ENCODE measurements at regions not wholly inside any gene's neighbourhood (a gene's known extent, or its start where the extent isn't known, plus 50 kb on each side); places are given as distances from the start of the nearest gene placed in this dataset.

GRCh38 chr5:21159510-21160059 is 1171.6 kb upstream of the CDH18 start:
- no peak for DNase-seq

- no peak for DNase-seq
Observed at GRCh38 chr5:21154526-21154925, 1166.5 kb upstream of the CDH18 start.

GRCh38 chr5:21152611-21153010 is 1164.6 kb upstream of the CDH18 start:
- no peak for DNase-seq

GRCh38 chr5:21145376-21145775 is 1157.4 kb upstream of the CDH18 start:
- no peak for DNase-seq

DNA sequence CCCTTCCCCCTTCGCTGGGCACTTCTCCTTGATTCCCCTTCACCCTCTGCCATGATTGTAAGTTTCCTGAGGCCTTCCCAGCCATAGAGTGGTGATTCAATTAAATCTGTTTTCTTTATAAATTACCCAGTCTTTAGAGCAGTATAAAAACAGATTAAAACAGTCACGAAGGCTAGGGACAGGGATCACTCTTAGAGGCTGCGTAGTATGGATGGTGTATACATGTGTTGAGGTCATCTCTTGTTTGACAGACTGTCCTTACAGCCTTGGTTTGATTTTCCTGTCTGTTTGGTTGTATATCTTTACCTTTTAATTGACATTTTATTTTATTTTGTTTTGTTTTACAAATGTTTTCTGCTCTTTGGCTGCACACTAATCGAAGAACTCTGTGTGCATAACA is 1155.7 kb upstream of the CDH18 start:
- no peak for DNase-seq

- no peak for DNase-seq
Observed at GRCh38 chr5:21142791-21143190, 1154.8 kb upstream of the CDH18 start.

- no peak for DNase-seq
Observed at GRCh38 chr5:21140987-21141386, 1153.0 kb upstream of the CDH18 start.

GRCh38 chr5:21126236-21126635 is 1138.2 kb upstream of the CDH18 start:
- DNase-seq = no peak

GRCh38 chr5:21125238-21125983 is 1137.4 kb upstream of the CDH18 start:
- no peak for DNase-seq

DNA sequence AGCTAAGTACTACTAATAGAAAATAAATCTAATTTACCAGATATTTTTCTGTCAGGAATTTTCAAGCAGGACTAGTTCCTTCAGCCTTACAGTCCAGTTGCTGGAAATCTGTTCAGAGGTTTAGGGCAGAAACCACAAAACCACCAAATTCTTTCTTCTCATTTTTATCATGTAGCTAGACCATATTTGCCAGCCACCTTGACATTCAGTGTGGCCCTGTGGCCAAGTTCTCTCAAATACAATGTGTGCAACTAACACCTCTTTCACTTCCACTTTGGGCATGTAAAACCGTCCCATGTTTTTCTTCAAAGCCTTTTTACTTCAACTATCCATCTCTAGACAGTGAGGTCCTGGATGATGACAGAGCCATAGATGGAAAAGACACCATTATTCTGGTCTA is 1133.2 kb upstream of the CDH18 start:
- no peak for DNase-seq

DNA sequence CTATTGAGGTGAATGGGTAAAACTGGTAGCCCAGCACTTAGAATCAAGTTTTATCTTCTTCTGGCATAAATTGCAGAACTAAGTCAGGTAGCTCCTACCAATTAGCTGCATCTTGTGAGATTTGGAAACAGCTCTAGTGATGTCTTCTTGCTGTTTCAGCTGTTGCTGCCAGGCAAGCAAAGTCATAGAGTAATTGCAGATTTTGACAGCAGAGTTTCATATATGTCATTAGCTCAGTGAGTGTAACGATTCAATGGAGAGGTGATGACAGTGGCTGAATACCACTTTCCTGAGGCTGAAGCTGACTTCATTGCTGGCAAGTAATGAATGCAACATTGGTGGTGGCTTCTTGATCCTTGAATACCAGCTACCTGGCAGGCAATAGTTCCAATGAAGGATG is 1109.7 kb upstream of the CDH18 start:
- no peak for DNase-seq

GRCh38 chr5:21094619-21095018 is 1106.6 kb upstream of the CDH18 start:
- DNase-seq = no peak

- DNase-seq = no peak
Observed at GRCh38 chr5:21087766-21088165, 1099.8 kb upstream of the CDH18 start.

GRCh38 chr5:21085791-21086190 is 1097.8 kb upstream of the CDH18 start:
- DNase-seq = no peak

DNA sequence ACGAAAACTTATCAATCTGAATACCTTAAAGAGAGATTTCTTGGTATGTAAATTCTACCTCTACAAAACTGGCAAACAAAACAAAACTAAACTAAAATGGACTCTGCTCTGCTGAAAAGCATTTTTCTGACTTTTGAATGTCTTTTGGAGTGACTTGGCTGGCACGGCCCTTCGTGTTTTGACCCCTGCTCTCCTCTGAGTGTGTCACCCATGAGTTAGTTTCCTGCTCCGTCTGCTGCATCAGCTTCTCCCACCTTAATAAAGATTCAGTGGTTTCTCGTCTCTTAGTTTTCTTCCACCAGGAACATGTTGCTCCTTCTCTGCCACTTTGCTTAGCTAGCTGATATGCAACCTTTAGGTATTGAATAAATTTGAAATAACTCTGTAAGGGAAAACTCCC is 1084.0 kb upstream of the CDH18 start:
- no peak for DNase-seq

DNA sequence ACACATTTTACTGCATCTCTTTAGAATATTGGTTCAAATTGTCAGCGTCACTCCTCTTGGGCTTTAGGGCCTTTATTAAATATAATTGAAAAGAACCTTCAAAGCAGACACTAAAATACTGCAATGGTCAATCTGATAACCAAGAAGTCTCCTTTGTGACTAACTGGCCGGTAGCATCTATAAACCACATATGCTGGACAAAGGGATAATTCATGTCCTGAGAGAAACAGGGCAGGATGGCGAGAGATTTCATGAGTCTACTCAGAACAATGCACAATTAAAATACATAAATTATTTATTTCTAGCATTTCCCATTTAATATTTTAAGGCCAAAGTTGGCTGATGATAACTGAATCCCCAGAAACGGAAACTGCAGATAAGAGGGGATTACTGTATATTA is 1083.4 kb upstream of the CDH18 start:
- no peak for DNase-seq

- no peak for DNase-seq
Observed at GRCh38 chr5:21070858-21071257, 1082.9 kb upstream of the CDH18 start.

DNA sequence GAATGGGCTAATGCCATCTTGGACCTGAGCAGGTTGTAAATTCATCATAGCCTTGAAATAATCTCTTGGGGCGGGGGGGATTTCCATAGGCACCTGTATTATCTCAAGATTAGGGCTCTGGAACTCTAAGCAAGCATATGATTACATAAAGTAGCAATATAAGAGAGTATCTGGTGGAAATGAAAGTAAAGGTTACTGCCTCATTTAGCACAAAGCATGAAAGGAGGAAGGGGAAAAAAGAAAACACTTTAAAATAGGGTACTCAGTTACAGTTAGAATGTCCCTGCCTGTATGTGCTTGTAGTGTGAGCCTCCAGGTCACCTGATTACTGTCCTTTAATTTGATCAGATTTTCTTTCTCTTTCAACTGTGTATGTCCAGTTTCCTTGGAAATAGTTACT is 1079.7 kb upstream of the CDH18 start:
- DNase-seq = no peak

GRCh38 chr5:21063146-21063545 is 1075.1 kb upstream of the CDH18 start:
- no peak for DNase-seq

DNA sequence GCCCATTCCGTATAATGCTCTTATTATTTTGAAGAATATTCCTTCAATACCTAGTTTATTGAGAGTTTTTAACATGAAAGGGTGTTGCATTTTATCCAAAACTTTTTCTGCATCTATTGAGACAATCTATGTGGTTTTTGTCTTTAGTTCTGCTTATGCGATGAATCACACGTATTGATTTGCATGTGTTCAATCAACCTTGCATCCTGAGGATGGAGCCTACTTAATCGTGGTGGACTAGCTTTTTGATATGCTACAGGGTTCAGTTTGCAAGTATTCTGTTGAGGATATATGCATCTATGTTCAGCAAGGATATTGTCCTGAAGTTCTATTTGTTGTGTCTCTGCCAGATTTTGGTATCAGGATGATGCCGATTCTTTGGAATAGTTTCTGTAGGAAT is 1070.3 kb upstream of the CDH18 start:
- no peak for DNase-seq

DNA sequence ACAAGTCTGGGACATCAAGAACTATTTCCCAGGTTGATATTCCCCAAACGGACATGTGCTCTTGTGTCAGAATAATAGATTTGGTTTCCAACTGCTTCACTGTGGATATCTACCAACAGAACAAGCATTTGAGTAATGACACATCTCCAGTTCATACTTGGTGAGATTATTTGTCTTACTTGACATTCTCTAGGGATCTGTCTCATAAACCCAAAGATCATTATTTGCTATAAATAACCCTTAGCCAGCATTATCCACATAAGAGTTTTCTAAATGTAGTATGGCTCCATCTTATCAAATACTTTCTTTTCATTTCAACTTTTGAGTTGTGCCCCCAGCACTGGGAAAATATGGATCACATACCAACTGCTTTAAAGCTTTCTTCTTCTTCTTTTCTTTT is 1063.9 kb upstream of the CDH18 start:
- DNase-seq = no peak

- no peak for DNase-seq
Observed at GRCh38 chr5:21049901-21050300, 1061.9 kb upstream of the CDH18 start.

GRCh38 chr5:21030981-21031380 is 1043.0 kb upstream of the CDH18 start:
- DNase-seq = no peak

GRCh38 chr5:21024966-21025365 is 1037.0 kb upstream of the CDH18 start:
- no peak for DNase-seq

- no peak for DNase-seq
Observed at GRCh38 chr5:21013237-21013636, 1025.2 kb upstream of the CDH18 start.
